ENCODE measurements at regions not wholly inside any gene's neighbourhood (a gene's known extent, or its start where the extent isn't known, plus 50 kb on each side); places are given as distances from the start of the nearest gene placed in this dataset.

- TF ChIP-seq RAD21 (IDR thresholded peaks at IDR 0.05; ENCODE audit: low read depth) (no peak), TAF1 (IDR thresholded peaks at IDR 0.05; ENCODE audit: low read depth) (no peak), EGR1 (IDR thresholded peaks at IDR 0.05) (no peak), TEAD4 (IDR thresholded peaks at IDR 0.05) (no peak), CEBPB (IDR thresholded peaks at IDR 0.05) (no peak), ZBTB7A (IDR thresholded peaks at IDR 0.05; ENCODE audit: low read depth) (no peak), MAX (IDR thresholded peaks at IDR 0.05) (no peak), REST (IDR thresholded peaks at IDR 0.05; ENCODE audit: low read depth) (no peak), USF1 (IDR thresholded peaks at IDR 0.05) (no peak), YY1 (IDR thresholded peaks at IDR 0.05; ENCODE audit: low read depth) (no peak), CREB1 (IDR thresholded peaks at IDR 0.05; ENCODE audit: low read depth) (no peak)
Measured at GRCh38 chr12:25692115-25693035, 139.3 kb upstream of the LMNTD1 start.

- no peak for TF ChIP-seq MAX (IDR thresholded peaks at IDR 0.05)
- TF ChIP-seq CEBPB (IDR thresholded peaks at IDR 0.05) = no peak
- no peak for TF ChIP-seq TEAD4 (IDR thresholded peaks at IDR 0.05)
- TF ChIP-seq NFIC (IDR thresholded peaks at IDR 0.05) = no peak
- TF ChIP-seq REST (IDR thresholded peaks at IDR 0.05; ENCODE audit: low read depth) = no peak
- TF ChIP-seq TCF12 (IDR thresholded peaks at IDR 0.05; ENCODE audit: low read depth) = no peak
- no peak for TF ChIP-seq TAF1 (IDR thresholded peaks at IDR 0.05; ENCODE audit: low read depth)
- no peak for TF ChIP-seq YY1 (IDR thresholded peaks at IDR 0.05; ENCODE audit: low read depth)
- no peak for TF ChIP-seq EP300 (IDR thresholded peaks at IDR 0.05; ENCODE audit: borderline replicate concordance)
- TF ChIP-seq USF1 (IDR thresholded peaks at IDR 0.05) = no peak
- TF ChIP-seq EGR1 (IDR thresholded peaks at IDR 0.05) = no peak
- no peak for TF ChIP-seq FOXM1 (IDR thresholded peaks at IDR 0.05; ENCODE audit: borderline replicate concordance, low read depth)
- no peak for TF ChIP-seq ZBTB7A (IDR thresholded peaks at IDR 0.05; ENCODE audit: low read depth)
- TF ChIP-seq RAD21 (IDR thresholded peaks at IDR 0.05; ENCODE audit: low read depth) = no peak
- no peak for TF ChIP-seq CREB1 (IDR thresholded peaks at IDR 0.05; ENCODE audit: low read depth)
Measured at GRCh38 chr12:25694072-25694471, 141.0 kb upstream of the LMNTD1 start.

- TF ChIP-seq TEAD4 (IDR thresholded peaks at IDR 0.05) (no peak), USF1 (IDR thresholded peaks at IDR 0.05) (no peak), CEBPB (IDR thresholded peaks at IDR 0.05) (no peak), NFIC (IDR thresholded peaks at IDR 0.05) (no peak)
Measured at GRCh38 chr12:25695574-25695973, 142.5 kb upstream of the LMNTD1 start.

- no peak for TF ChIP-seq MAX (IDR thresholded peaks at IDR 0.05)
- no peak for TF ChIP-seq EP300 (IDR thresholded peaks at IDR 0.05; ENCODE audit: borderline replicate concordance)
- TF ChIP-seq EGR1 (IDR thresholded peaks at IDR 0.05) = no peak
- TF ChIP-seq CREB1 (IDR thresholded peaks at IDR 0.05; ENCODE audit: low read depth) = no peak
- no peak for TF ChIP-seq NFIC (IDR thresholded peaks at IDR 0.05)
- no peak for TF ChIP-seq TEAD4 (IDR thresholded peaks at IDR 0.05)
- no peak for TF ChIP-seq USF1 (IDR thresholded peaks at IDR 0.05)
- no peak for TF ChIP-seq CEBPB (IDR thresholded peaks at IDR 0.05)
- TF ChIP-seq FOXM1 (IDR thresholded peaks at IDR 0.05; ENCODE audit: borderline replicate concordance, low read depth) = no peak
- no peak for TF ChIP-seq ZBTB7A (IDR thresholded peaks at IDR 0.05; ENCODE audit: low read depth)
- no peak for TF ChIP-seq YY1 (IDR thresholded peaks at IDR 0.05; ENCODE audit: low read depth)
- no peak for TF ChIP-seq TAF1 (IDR thresholded peaks at IDR 0.05; ENCODE audit: low read depth)
- TF ChIP-seq REST (IDR thresholded peaks at IDR 0.05; ENCODE audit: low read depth) = no peak
- no peak for TF ChIP-seq TCF12 (IDR thresholded peaks at IDR 0.05; ENCODE audit: low read depth)
- no peak for TF ChIP-seq RAD21 (IDR thresholded peaks at IDR 0.05; ENCODE audit: low read depth)
Measured at GRCh38 chr12:25698772-25699171, 145.7 kb upstream of the LMNTD1 start.
